H1 (cell line): ENCODE measurements at regions not wholly inside any gene's neighbourhood (a gene's known extent, or its start where the extent isn't known, plus 50 kb on each side); places are given as distances from the start of the nearest gene placed in this dataset.

ENCODE experiments used
- ATF2 ChIP-seq: IDR thresholded peaks from 2 replicates; pipeline ENCODE4 v1.6.1; 2012; ENCODE audit warnings: low read length, inconsistent platforms
- CTCF ChIP-seq, 3 experiments: IDR thresholded peaks; 1 replicate in 2 of 3; 2 replicates in 1 of 3; pipeline versions ENCODE4 v1.5.1 to v1.6.1; 2011; ENCODE audit warnings: low read length in 3 of 3, mild to moderate bottlenecking in 3 of 3, inconsistent platforms in 2 of 3, low read depth in 1 of 3, moderate library complexity in 1 of 3; ENCODE audit not compliant: insufficient read depth in 1 of 3; ENCODE audit errors: control extremely low read depth in 1 of 3
- E2F6 ChIP-seq: IDR thresholded peaks from 2 replicates; pipeline ENCODE4 v1.6.1; 2012; ENCODE audit warnings: inconsistent platforms
- JUN ChIP-seq: IDR thresholded peaks from 2 replicates; pipeline ENCODE4 v1.6.1; 2011; ENCODE audit warnings: low read depth, mild to moderate bottlenecking, improper control_type of control experiment, low read length
- POLR2AphosphoS5 ChIP-seq: IDR thresholded peaks from 2 replicates; pipeline ENCODE4 v1.6.1; 2011; ENCODE audit warnings: low read depth, low read length

GRCh38 chr3:44047796-44048195 is 193.9 kb upstream of the TOPAZ1 start (continued):
- no peak for TF ChIP-seq CTCF (IDR thresholded peaks at IDR 0.05; ENCODE audit: control extremely low read depth in 1 of 3, insufficient read depth in 1 of 3, low read depth in 1 of 3, low read length in 3 of 3)
- no peak for TF ChIP-seq POLR2AphosphoS5
- no peak for TF ChIP-seq E2F6
- no peak for TF ChIP-seq JUN
- TF ChIP-seq ATF2 = no peak
